ENCODE measurements at regions not wholly inside any gene's neighbourhood (a gene's known extent, or its start where the extent isn't known, plus 50 kb on each side); places are given as distances from the start of the nearest gene placed in this dataset.
"Not testable (repeated sequence)": the region's sequence is repeated elsewhere in the genome, so short reads cannot be mapped to it uniquely, and the experiment has no call there.

- no peak overlapping the region for H3K4me3 ChIP-seq (ENCODE audit: low read depth, low read length)
- TF ChIP-seq CTCF (IDR thresholded peaks at IDR 0.05; ENCODE audit: control insufficient read depth, extremely low read depth, insufficient read depth), result no peak
- DNase-seq (ENCODE audit: low read depth), result no peak
These were observed 589.2 kb upstream of the MAN1A1 start for GRCh38 chr6:119938752-119939151.

- no peak for TF ChIP-seq CTCF (IDR thresholded peaks at IDR 0.05; ENCODE audit: control insufficient read depth, extremely low read depth, insufficient read depth)
- H3K4me3 ChIP-seq (ENCODE audit: low read depth, low read length), result no peak overlapping the region
- no peak for DNase-seq (ENCODE audit: low read depth)
These were observed 585.3 kb upstream of the MAN1A1 start for GRCh38 chr6:119934816-119935215.

- H3K4me3 ChIP-seq (ENCODE audit: low read depth, low read length), result no peak overlapping the region
- TF ChIP-seq CTCF (IDR thresholded peaks at IDR 0.05; ENCODE audit: control insufficient read depth, extremely low read depth, insufficient read depth), result no peak
- DNase-seq (ENCODE audit: low read depth), result no peak
These were observed 579.6 kb upstream of the MAN1A1 start for GRCh38 chr6:119929121-119929520.

GRCh38 chr6:119924888-119925287, 575.3 kb upstream of the MAN1A1 start:
- DNase-seq (ENCODE audit: low read depth); H3K4me3 ChIP-seq (ENCODE audit: low read depth, low read length): not testable (repeated sequence)

- no peak overlapping the region for H3K4me3 ChIP-seq (ENCODE audit: low read depth, low read length)
- no peak for DNase-seq (ENCODE audit: low read depth)
- TF ChIP-seq CTCF (IDR thresholded peaks at IDR 0.05; ENCODE audit: control insufficient read depth, extremely low read depth, insufficient read depth), result no peak
These were observed 573.3 kb upstream of the MAN1A1 start for GRCh38 chr6:119922814-119923213.

- no peak for TF ChIP-seq CTCF (IDR thresholded peaks at IDR 0.05; ENCODE audit: control insufficient read depth, extremely low read depth, insufficient read depth)
- no peak for DNase-seq (ENCODE audit: low read depth)
- no peak overlapping the region for H3K4me3 ChIP-seq (ENCODE audit: low read depth, low read length)
These were observed 572.0 kb upstream of the MAN1A1 start for GRCh38 chr6:119921491-119922010.

- no peak overlapping the region for H3K4me3 ChIP-seq (ENCODE audit: low read depth, low read length)
- TF ChIP-seq CTCF (IDR thresholded peaks at IDR 0.05; ENCODE audit: control insufficient read depth, extremely low read depth, insufficient read depth), result no peak
- DNase-seq (ENCODE audit: low read depth), result peak; percentile 11
These were observed 567.6 kb upstream of the MAN1A1 start for GRCh38 chr6:119917186-119917585.

Measured in LNCaP clone FGC (cell line).